ENCODE measurements at regions not wholly inside any gene's neighbourhood (a gene's known extent, or its start where the extent isn't known, plus 50 kb on each side); places are given as distances from the start of the nearest gene placed in this dataset.

DNA sequence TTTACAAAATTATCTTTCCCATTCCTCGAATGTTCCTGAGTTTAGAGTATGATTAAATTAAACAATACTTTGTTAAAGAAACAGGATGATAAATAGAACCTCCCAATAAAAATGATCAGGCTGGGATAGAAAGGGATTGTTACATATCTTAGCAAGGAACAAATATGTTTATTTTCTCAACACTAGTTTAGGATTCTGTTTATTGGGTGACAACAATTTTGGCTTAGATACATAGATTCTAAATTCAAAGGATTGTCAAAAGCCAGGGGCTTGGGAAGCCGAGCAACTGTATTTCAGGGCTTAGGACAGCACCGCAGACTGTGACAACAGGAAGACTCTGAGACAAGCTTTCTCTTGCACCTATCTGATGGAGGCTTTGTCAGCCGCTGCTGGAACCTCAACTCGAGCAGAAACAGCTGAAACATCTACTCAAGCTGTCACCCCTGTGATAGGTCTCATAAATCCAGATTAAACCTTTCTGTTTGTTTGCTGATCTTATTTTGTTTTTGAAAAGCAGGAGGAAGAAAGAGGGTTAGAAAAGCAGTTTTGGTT lies 562.8 kb upstream of the ZFHX3 start:
- no peak overlapping the region for H3K4me3 Mint-ChIP-seq (ENCODE audit: low read depth)
- no peak overlapping the region for H3K27ac Mint-ChIP-seq
- H3K9me3 Mint-ChIP-seq (ENCODE audit: low read depth), result peaks cover 3% of the 10 kb centered on the region
- no peak for DNase-seq (ENCODE audit: low spot score, unreplicated experiment)
- no peaks in the 10 kb centered on the region for H3K36me3 Mint-ChIP-seq (ENCODE audit: insufficient read depth)
- peaks cover 22% of the 10 kb centered on the region for H3K27me3 Mint-ChIP-seq
- TF ChIP-seq, protein P1, sequence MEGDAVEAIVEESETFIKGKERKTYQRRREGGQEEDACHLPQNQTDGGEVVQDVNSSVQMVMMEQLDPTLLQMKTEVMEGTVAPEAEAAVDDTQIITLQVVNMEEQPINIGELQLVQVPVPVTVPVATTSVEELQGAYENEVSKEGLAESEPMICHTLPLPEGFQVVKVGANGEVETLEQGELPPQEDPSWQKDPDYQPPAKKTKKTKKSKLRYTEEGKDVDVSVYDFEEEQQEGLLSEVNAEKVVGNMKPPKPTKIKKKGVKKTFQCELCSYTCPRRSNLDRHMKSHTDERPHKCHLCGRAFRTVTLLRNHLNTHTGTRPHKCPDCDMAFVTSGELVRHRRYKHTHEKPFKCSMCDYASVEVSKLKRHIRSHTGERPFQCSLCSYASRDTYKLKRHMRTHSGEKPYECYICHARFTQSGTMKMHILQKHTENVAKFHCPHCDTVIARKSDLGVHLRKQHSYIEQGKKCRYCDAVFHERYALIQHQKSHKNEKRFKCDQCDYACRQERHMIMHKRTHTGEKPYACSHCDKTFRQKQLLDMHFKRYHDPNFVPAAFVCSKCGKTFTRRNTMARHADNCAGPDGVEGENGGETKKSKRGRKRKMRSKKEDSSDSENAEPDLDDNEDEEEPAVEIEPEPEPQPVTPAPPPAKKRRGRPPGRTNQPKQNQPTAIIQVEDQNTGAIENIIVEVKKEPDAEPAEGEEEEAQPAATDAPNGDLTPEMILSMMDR (IDR thresholded peaks at IDR 0.05; ENCODE audit: unreplicated experiment), result no peak
- H3K4me1 Mint-ChIP-seq (ENCODE audit: low read depth), result peaks cover 28% of the 10 kb centered on the region

DNA sequence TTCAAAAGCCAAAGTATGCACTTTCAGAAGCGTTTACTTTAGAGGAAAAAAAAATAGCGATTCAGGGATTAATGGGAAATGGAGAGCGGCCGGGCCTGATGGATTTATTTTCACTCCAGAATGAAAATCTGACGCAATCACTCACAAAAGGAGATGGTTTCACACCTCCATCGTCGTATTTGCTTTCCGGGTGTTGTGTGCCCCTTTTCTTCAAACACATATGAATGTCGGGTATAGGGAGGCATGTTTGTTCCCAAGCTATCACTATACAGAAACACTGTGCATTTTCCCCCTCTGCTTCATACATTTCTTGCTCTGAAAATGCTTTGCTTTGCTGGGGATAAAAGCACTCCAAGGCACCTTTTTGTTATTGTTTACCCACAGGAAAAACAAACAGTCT lies 562.2 kb upstream of the ZFHX3 start:
- Mint-ChIP-seq H3K36me3 (ENCODE audit: insufficient read depth) (no peaks in the 10 kb centered on the region), H3K27ac (no peak overlapping the region), H3K9me3 (ENCODE audit: low read depth) (peaks cover 7% of the 10 kb centered on the region), H3K4me1 (ENCODE audit: low read depth) (peaks cover 23% of the 10 kb centered on the region), H3K4me3 (ENCODE audit: low read depth) (no peak overlapping the region), H3K27me3 (peaks cover 22% of the 10 kb centered on the region)
- TF ChIP-seq, protein P1 (IDR thresholded peaks at IDR 0.05; ENCODE audit: unreplicated experiment), result no peak
- no peak for DNase-seq (ENCODE audit: low spot score, unreplicated experiment)

DNA sequence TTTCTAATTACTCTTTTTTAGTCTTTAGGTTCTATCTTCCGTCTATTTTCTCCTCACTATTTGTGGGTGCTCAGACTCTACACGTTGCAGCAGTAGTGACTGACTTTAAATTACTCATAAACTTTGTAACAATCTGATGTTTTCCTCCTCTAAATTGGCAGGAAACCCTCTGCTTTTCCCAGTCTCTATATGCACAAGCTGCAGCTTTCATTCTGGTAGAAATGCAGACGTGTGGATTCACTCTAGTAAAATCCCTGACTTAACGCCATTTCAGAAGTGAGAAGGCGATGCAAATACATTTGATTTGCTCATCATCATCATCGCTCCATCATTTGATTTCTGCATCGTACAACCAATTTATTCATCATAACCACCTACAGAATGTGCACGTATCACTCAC lies 561.0 kb upstream of the ZFHX3 start:
- DNase-seq (ENCODE audit: low spot score, unreplicated experiment), result no peak
- TF ChIP-seq, protein P1 (IDR thresholded peaks at IDR 0.05; ENCODE audit: unreplicated experiment), result no peak
- H3K4me1 Mint-ChIP-seq (ENCODE audit: low read depth), result peaks cover 18% of the 10 kb centered on the region
- no peak overlapping the region for H3K4me3 Mint-ChIP-seq (ENCODE audit: low read depth)
- no peaks in the 10 kb centered on the region for H3K36me3 Mint-ChIP-seq (ENCODE audit: insufficient read depth)
- H3K27ac Mint-ChIP-seq, result no peak overlapping the region
- peaks cover 10% of the 10 kb centered on the region for H3K9me3 Mint-ChIP-seq (ENCODE audit: low read depth)
- H3K27me3 Mint-ChIP-seq, result peaks cover 20% of the 10 kb centered on the region

DNA sequence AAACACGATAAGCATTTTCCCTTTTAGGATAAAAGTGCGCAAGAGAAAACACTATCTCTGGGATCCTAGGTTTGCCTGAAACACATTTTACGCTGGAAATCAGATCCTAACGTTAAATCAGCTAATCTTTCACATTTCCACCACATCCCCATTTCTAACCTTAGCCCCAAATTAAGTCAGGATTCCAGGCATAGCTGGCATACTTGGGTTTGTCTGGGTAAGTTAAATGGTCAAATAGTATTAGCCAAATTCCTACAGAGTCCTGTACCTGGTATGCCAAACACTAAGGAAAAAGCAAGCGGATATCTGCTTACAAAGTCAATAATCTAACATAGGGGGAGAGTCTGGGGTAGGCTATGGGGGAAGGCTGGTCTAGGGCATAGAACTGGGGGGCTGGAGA lies 557.4 kb upstream of the ZFHX3 start:
- no peaks in the 10 kb centered on the region for H3K36me3 Mint-ChIP-seq (ENCODE audit: insufficient read depth)
- peaks cover 10% of the 10 kb centered on the region for H3K9me3 Mint-ChIP-seq (ENCODE audit: low read depth)
- H3K27me3 Mint-ChIP-seq, result peaks cover 11% of the 10 kb centered on the region
- no peak for DNase-seq (ENCODE audit: low spot score, unreplicated experiment)
- H3K4me1 Mint-ChIP-seq (ENCODE audit: low read depth), result peaks cover 4% of the 10 kb centered on the region
- H3K4me3 Mint-ChIP-seq (ENCODE audit: low read depth), result no peak overlapping the region
- peak overlapping the region; percentile 37 for H3K27ac Mint-ChIP-seq
- TF ChIP-seq, protein P1 (IDR thresholded peaks at IDR 0.05; ENCODE audit: unreplicated experiment), result no peak

DNA sequence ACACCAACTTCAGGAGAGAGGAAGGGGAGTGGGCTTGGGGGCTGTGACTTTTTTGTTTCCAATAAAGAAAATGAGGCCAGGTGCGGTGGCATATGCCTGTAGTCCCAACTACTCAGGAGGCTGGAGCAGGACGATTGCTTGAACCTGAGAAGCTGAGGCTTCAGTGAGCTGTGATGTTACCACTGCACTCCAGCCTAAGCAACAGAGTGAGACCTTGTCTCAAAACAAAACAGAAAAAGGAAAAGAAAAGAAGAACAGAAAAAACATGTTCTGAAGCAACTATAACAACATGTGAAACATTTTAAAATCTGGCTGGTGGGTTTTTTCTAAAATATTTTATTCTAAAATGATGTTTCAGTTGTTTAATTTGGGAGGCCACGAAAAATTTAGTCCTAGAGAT lies 554.0 kb upstream of the ZFHX3 start:
- Mint-ChIP-seq H3K27ac (no peak overlapping the region), H3K9me3 (ENCODE audit: low read depth) (peaks cover 10% of the 10 kb centered on the region), H3K27me3 (no peaks in the 10 kb centered on the region), H3K4me1 (ENCODE audit: low read depth) (no peaks in the 10 kb centered on the region), H3K36me3 (ENCODE audit: insufficient read depth) (no peaks in the 10 kb centered on the region), H3K4me3 (ENCODE audit: low read depth) (no peak overlapping the region)
- DNase-seq (ENCODE audit: low spot score, unreplicated experiment), result no peak
- TF ChIP-seq, protein P1 (IDR thresholded peaks at IDR 0.05; ENCODE audit: unreplicated experiment), result no peak
